Peyer's patch (tissue), 4 donors: ENCODE measurements at regions not wholly inside any gene's neighbourhood (a gene's known extent, or its start where the extent isn't known, plus 50 kb on each side); places are given as distances from the start of the nearest gene placed in this dataset.

Source experiments
- POLR2A ChIP-seq, 2 donors: fragments of 450-650 bp; IDR thresholded peaks; one replicate each; pipeline ENCODE4 v1.5.1; 2017; ENCODE audit warnings: antibody characterized with exemption in 2 of 2, mild to moderate bottlenecking in 2 of 2, moderate library complexity in 2 of 2
- TF ChIP-seq, protein P1 (sequence below), 6 experiments: fragments of 450-650 bp in 4 of 6; fragments of 200-600 bp in 2 of 6; sonication (generic) in 1 of 6; IDR thresholded peaks; one replicate each; pipeline ENCODE4 v1.5.1; 2017 to 2019; ENCODE audit warnings: antibody characterized with exemption in 6 of 6, mild to moderate bottlenecking in 3 of 6, moderate library complexity in 1 of 6

DNA sequence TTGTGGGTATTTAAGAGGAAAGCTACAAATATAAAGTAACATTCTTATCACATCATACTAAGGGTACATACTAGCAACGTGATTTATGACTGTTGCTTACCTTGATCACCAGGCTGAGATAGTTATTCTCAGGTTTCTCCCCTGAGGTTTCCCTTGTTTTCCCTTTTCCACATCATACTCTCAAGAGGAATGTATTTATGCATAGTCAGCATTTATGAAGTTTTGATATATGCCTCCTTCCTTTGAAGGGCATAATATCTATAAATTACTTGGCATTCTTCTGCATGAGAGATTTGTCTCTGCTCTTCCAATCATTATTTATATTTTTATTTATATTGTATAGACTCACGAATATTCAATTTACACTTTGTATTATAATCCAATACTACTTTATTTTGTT, 726.7 kb upstream of the ADGRB3 start:
- TF ChIP-seq, protein P1, sequence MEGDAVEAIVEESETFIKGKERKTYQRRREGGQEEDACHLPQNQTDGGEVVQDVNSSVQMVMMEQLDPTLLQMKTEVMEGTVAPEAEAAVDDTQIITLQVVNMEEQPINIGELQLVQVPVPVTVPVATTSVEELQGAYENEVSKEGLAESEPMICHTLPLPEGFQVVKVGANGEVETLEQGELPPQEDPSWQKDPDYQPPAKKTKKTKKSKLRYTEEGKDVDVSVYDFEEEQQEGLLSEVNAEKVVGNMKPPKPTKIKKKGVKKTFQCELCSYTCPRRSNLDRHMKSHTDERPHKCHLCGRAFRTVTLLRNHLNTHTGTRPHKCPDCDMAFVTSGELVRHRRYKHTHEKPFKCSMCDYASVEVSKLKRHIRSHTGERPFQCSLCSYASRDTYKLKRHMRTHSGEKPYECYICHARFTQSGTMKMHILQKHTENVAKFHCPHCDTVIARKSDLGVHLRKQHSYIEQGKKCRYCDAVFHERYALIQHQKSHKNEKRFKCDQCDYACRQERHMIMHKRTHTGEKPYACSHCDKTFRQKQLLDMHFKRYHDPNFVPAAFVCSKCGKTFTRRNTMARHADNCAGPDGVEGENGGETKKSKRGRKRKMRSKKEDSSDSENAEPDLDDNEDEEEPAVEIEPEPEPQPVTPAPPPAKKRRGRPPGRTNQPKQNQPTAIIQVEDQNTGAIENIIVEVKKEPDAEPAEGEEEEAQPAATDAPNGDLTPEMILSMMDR (IDR thresholded peaks at IDR 0.05): no peak
- TF ChIP-seq POLR2A (IDR thresholded peaks at IDR 0.05): no peak
